SU-DHL-6 (cell line): ENCODE measurements at regions not wholly inside any gene's neighbourhood (a gene's known extent, or its start where the extent isn't known, plus 50 kb on each side); places are given as distances from the start of the nearest gene placed in this dataset.

ENCODE experiments used
- EZH2phosphoT487 ChIP-seq: fragments of 200-600 bp; sonication (generic), shearing (Covaris generic); conservative IDR thresholded peaks from 2 replicates; pipeline ENCODE4 v1.6.1; 2018; ENCODE audit warnings: mild to moderate bottlenecking, antibody characterized with exemption, low read length, moderate library complexity, mixed read lengths
- TF ChIP-seq, protein P1 (sequence below): fragments of 200-600 bp; sonication (generic); IDR thresholded peaks from one replicate; pipeline ENCODE4 v1.5.1; 2017; ENCODE audit warnings: antibody characterized with exemption, mild to moderate bottlenecking, low read length, moderate library complexity; ENCODE audit not compliant: insufficient read depth, poor library complexity, severe bottlenecking

DNA sequence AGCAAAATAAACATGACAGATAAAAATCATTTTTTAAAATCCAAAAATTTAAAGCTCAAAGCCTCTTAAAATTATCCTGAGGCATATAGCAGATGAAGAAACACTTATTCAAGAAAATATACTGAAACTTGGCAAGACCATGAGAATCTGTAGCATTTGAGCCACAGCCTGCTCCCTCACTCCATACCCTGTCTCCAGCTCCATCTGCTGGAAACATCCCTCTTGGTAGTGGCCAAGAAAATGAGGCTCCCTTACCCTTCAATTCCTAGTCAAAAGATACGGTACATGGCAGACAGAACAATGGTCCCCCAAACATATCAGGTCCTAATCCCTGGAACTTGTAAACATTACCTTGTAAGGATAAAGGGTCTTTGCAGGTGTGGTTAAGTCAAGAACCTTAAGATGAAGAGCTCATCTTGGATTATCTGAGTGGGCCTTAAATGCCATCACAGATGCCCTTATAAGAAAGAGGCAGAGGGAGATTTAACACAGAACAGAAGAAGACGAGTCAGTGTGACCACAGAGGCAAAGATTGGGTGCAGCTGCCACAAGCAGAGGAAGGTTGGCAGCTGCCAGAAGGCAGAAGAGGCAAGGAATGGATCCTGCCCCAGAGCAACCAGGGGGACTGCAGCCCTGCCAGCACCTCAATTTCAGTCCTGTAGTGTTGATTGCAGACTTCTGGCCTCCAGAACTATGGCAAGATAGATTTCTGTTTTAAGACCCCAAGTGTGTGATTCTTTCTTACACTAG, 149.4 kb downstream of the ZNF248 start:
- TF ChIP-seq, protein P1, sequence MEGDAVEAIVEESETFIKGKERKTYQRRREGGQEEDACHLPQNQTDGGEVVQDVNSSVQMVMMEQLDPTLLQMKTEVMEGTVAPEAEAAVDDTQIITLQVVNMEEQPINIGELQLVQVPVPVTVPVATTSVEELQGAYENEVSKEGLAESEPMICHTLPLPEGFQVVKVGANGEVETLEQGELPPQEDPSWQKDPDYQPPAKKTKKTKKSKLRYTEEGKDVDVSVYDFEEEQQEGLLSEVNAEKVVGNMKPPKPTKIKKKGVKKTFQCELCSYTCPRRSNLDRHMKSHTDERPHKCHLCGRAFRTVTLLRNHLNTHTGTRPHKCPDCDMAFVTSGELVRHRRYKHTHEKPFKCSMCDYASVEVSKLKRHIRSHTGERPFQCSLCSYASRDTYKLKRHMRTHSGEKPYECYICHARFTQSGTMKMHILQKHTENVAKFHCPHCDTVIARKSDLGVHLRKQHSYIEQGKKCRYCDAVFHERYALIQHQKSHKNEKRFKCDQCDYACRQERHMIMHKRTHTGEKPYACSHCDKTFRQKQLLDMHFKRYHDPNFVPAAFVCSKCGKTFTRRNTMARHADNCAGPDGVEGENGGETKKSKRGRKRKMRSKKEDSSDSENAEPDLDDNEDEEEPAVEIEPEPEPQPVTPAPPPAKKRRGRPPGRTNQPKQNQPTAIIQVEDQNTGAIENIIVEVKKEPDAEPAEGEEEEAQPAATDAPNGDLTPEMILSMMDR = no peak
- no peak for TF ChIP-seq EZH2phosphoT487
